ENCODE measurements at regions not wholly inside any gene's neighbourhood (a gene's known extent, or its start where the extent isn't known, plus 50 kb on each side); places are given as distances from the start of the nearest gene placed in this dataset.
A peak's percentile ranks its signal among the peaks of the same experiment; 100 is the strongest.

- TF ChIP-seq ZNF462 (CRISPR knock-in tag; IDR thresholded peaks at IDR 0.05) (no peak), CREB1 (CRISPR knock-in tag; IDR thresholded peaks at IDR 0.05; ENCODE audit: low read depth) (no peak), STAT1 (IDR thresholded peaks at IDR 0.05; ENCODE audit: unreplicated experiment) (no peak)
These were observed 1133.3 kb downstream of the SORCS3 start (continued) for GRCh38 chr10:105774351-105774750.

- ATAC-seq: peak; percentile 34; the same call in 1 of the 3 replicates
- Histone ChIP-seq H3K27me3 (ENCODE audit: insufficient read depth) (no peaks in the 10 kb centered on the region), H3K4me2 (no peak overlapping the region), H3F3A (replicated peaks; ENCODE audit: low read depth) (no peaks in the 10 kb centered on the region), H3K27ac (ENCODE audit: low read depth) (no peak overlapping the region), H3K4me3 (no peak overlapping the region), H3K4me1 (ENCODE audit: insufficient read depth) (no peaks in the 10 kb centered on the region), H3K9me2 (ENCODE audit: insufficient read depth) (no peaks in the 10 kb centered on the region), H2AFZ (no peak overlapping the region), H4K20me1 (replicated peaks; ENCODE audit: insufficient read depth) (no peaks in the 10 kb centered on the region), H3K36me3 (ENCODE audit: insufficient read depth) (no peaks in the 10 kb centered on the region), H3K79me2 (replicated peaks; ENCODE audit: insufficient read depth) (no peaks in the 10 kb centered on the region)
- Mint-ChIP-seq H3K4me1 (no peaks in the 10 kb centered on the region), H3K36me3 (ENCODE audit: low read depth) (no peaks in the 10 kb centered on the region), H3K27me3 (ENCODE audit: insufficient read depth, low read depth, poor library complexity) (no peaks in the 10 kb centered on the region), H3K27ac (no peak overlapping the region), H3K4me3 (no peak overlapping the region), H3K9me3 (no peaks in the 10 kb centered on the region)
- no peak for DNase-seq (ENCODE audit: low spot score)
- TF ChIP-seq ETS1 (IDR thresholded peaks at IDR 0.05) (no peak), REST (IDR thresholded peaks at IDR 0.05; ENCODE audit: unreplicated experiment) (no peak), EZH2 (IDR thresholded peaks at IDR 0.05; ENCODE audit: low read depth, unreplicated experiment) (no peak), CREB1 (CRISPR knock-in tag; IDR thresholded peaks at IDR 0.05; ENCODE audit: low read depth) (no peak), CTCF (conservative IDR thresholded peaks at IDR 0.05; ENCODE audit: low read depth in 2 of 2) (no peak)
These were observed 1129.6 kb downstream of the SORCS3 start for GRCh38 chr10:105770524-105771212.

Measured in GM23338 (cell line).